HFFc6 (cell line): ENCODE measurements at regions not wholly inside any gene's neighbourhood (a gene's known extent, or its start where the extent isn't known, plus 50 kb on each side); places are given as distances from the start of the nearest gene placed in this dataset.
"Not testable (repeated sequence)": the region's sequence is repeated elsewhere in the genome, so short reads cannot be mapped to it uniquely, and the experiment has no call there.

ENCODE experiments used
- DNase-seq: peaks from one replicate; pipeline ENCODE4 v3.0.0-alpha.2; 2018
- H3K27ac Mint-ChIP-seq: 2 replicates; pipeline ENCODE4 v1.8.0; 2020; ENCODE audit warnings: mild to moderate bottlenecking, mixed read lengths
- H3K27me3 Mint-ChIP-seq: 2 replicates; pipeline ENCODE4 v1.8.0; 2021; ENCODE audit warnings: mild to moderate bottlenecking, moderate library complexity, mixed read lengths; ENCODE audit not compliant: insufficient read depth
- H3K36me3 Mint-ChIP-seq: 2 replicates; pipeline ENCODE4 v1.8.0; 2021; ENCODE audit warnings: low read depth, mixed read lengths
- H3K4me1 Mint-ChIP-seq: 2 replicates; pipeline ENCODE4 v1.8.0; 2020; ENCODE audit warnings: low read depth, mixed read lengths
- H3K4me3 Mint-ChIP-seq: 2 replicates; pipeline ENCODE4 v1.8.0; 2020; ENCODE audit warnings: mild to moderate bottlenecking, moderate library complexity, mixed read lengths
- H3K9me3 Mint-ChIP-seq: 2 replicates; pipeline ENCODE4 v1.8.0; 2020; ENCODE audit warnings: mild to moderate bottlenecking, mixed read lengths

GRCh38 chr1:149673231-149673909 lies 89.7 kb downstream of the PPIAL4C start:
- not testable (repeated sequence) for H3K36me3 Mint-ChIP-seq, H3K27me3 Mint-ChIP-seq, H3K27ac Mint-ChIP-seq, DNase-seq, H3K9me3 Mint-ChIP-seq, H3K4me3 Mint-ChIP-seq, H3K4me1 Mint-ChIP-seq

- not testable (repeated sequence) for H3K4me3 Mint-ChIP-seq, DNase-seq, H3K27ac Mint-ChIP-seq
Measured at GRCh38 chr1:149674921-149675320, 91.3 kb downstream of the PPIAL4C start.

GRCh38 chr1:149677359-149677758 lies 93.7 kb downstream of the PPIAL4C start:
- not testable (repeated sequence) for H3K27ac Mint-ChIP-seq, H3K9me3 Mint-ChIP-seq, H3K27me3 Mint-ChIP-seq, H3K4me3 Mint-ChIP-seq, DNase-seq, H3K4me1 Mint-ChIP-seq, H3K36me3 Mint-ChIP-seq

More at GRCh38 chr1:149674921-149675320, 91.3 kb downstream of the PPIAL4C start:
- not testable (repeated sequence) for H3K9me3 Mint-ChIP-seq, H3K27me3 Mint-ChIP-seq, H3K36me3 Mint-ChIP-seq, H3K4me1 Mint-ChIP-seq

DNA sequence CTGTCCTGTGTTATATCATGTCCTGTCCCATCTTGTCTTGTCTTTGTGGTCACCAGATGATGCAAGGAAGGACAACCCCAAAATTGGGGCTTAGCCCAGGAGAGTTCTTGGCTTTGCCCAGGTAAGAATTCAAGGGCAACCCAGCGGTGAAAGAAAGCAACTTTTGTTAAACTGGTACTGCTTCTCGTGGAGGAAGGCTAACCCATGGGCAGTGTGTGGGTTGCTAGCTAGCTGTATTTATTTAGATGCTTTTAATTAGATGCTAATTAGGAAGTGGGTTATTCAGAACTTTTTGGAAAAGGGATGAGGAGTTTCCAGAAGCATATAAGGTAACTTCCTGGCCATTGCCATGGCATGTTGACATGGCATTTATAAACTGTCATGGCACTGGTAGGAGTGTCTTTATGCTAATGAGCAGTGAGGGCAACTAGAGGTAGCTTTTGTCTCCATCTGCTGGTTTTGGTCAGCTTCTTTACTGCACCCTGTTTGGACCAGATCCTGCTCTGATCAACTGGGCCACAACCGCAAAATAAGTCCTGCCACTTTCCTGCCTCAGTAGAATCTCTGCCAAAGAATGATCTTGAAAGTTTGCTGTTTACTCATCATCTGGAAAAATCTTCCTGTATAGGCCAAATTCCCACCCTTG lies 95.8 kb upstream of the FCGR1A start:
- not testable (repeated sequence) for H3K36me3 Mint-ChIP-seq, H3K9me3 Mint-ChIP-seq, H3K4me1 Mint-ChIP-seq, H3K4me3 Mint-ChIP-seq, H3K27ac Mint-ChIP-seq, DNase-seq, H3K27me3 Mint-ChIP-seq

GRCh38 chr1:149691399-149691798 lies 91.1 kb upstream of the FCGR1A start:
- not testable (repeated sequence) for H3K36me3 Mint-ChIP-seq, H3K4me1 Mint-ChIP-seq, H3K27ac Mint-ChIP-seq, H3K27me3 Mint-ChIP-seq, H3K4me3 Mint-ChIP-seq, H3K9me3 Mint-ChIP-seq, DNase-seq

- H3K9me3 Mint-ChIP-seq, H3K27me3 Mint-ChIP-seq, H3K4me1 Mint-ChIP-seq, H3K36me3 Mint-ChIP-seq, H3K4me3 Mint-ChIP-seq, H3K27ac Mint-ChIP-seq, DNase-seq: not testable (repeated sequence)
Measured at GRCh38 chr1:149692804-149693539, 89.5 kb upstream of the FCGR1A start.

DNA sequence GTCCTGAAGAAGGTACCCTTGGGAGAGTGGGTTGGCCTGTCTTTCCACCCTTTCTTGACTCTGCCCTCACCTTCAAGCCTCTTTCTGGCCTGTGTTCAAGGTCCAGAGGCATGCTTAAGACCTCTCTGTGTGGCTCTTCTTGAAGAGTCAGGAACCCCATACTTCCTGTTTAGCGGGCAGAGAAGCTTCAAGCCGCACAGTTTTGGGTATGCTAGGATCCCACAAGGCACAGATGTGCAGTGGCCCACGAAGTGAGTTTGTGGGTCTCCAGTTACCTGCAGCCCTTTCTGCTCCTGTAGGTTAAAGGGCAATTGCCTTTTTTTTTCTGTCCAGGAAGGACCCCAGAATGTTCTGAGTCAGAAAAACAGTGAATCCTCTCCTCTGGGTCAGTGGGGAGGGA lies 87.4 kb upstream of the FCGR1A start:
- H3K4me3 Mint-ChIP-seq, H3K36me3 Mint-ChIP-seq, H3K27me3 Mint-ChIP-seq, H3K27ac Mint-ChIP-seq, H3K4me1 Mint-ChIP-seq, H3K9me3 Mint-ChIP-seq, DNase-seq: not testable (repeated sequence)

- H3K27ac Mint-ChIP-seq, DNase-seq, H3K36me3 Mint-ChIP-seq, H3K4me1 Mint-ChIP-seq, H3K9me3 Mint-ChIP-seq, H3K27me3 Mint-ChIP-seq, H3K4me3 Mint-ChIP-seq: not testable (repeated sequence)
Measured at GRCh38 chr1:149700220-149700619, 82.3 kb upstream of the FCGR1A start.

GRCh38 chr1:149700677-149701567 lies 81.6 kb upstream of the FCGR1A start:
- not testable (repeated sequence) for H3K27ac Mint-ChIP-seq, H3K9me3 Mint-ChIP-seq, H3K27me3 Mint-ChIP-seq, H3K36me3 Mint-ChIP-seq, DNase-seq, H3K4me3 Mint-ChIP-seq, H3K4me1 Mint-ChIP-seq

GRCh38 chr1:149708192-149708853 lies 74.2 kb upstream of the FCGR1A start:
- DNase-seq: peak; percentile 85
- not testable (repeated sequence) for H3K9me3 Mint-ChIP-seq, H3K27me3 Mint-ChIP-seq, H3K36me3 Mint-ChIP-seq, H3K4me1 Mint-ChIP-seq
- peak overlapping the region; percentile 67 for H3K4me3 Mint-ChIP-seq
- H3K27ac Mint-ChIP-seq: peak overlapping the region; percentile 64; the same call in 1 of the 2 replicates

GRCh38 chr1:149711651-149712050 lies 70.8 kb upstream of the FCGR1A start:
- H3K27me3 Mint-ChIP-seq, H3K9me3 Mint-ChIP-seq, H3K4me1 Mint-ChIP-seq, DNase-seq, H3K27ac Mint-ChIP-seq, H3K4me3 Mint-ChIP-seq, H3K36me3 Mint-ChIP-seq: not testable (repeated sequence)

DNA sequence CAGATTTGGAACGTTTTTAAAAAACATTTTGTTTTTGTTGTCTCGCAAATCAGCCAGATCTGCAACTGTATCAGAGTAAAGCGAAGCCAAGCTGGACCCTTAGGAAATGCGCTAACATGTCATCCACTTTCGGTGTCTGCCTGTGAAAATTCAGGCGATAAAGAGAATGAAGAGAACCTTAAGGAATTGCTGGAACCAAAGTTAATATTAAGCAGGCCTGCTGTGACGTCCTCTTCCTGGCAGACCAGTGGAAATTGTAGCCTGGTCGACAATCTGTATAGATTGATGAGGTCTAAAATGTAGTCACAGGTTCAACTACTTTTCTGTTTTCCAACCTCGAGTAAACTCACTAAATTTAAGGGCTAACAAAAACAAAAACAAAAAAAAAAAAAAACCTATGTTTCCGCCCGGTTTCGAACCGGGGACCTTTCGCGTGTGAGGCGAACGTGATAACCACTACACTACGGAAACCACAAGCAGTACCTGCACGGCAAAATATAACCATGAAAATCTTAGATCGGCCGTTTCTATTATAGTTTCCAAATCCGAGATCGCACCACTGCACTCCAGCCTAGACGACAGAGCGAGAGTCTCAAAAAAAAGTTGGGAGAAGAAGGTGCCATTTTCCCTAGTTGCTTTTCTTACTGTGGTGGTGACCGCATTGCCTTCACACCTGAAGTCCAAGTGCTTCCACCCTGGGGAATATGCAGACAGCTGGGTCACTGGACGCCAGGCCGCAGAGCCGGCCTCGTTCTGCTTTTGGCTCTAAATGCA lies 70.2 kb upstream of the FCGR1A start:
- not testable (repeated sequence) for H3K9me3 Mint-ChIP-seq, H3K27me3 Mint-ChIP-seq, H3K4me1 Mint-ChIP-seq, H3K36me3 Mint-ChIP-seq, H3K27ac Mint-ChIP-seq
- peak; percentile 23 for DNase-seq
- H3K4me3 Mint-ChIP-seq: peak overlapping the region; percentile 50; the same call in 1 of the 2 replicates
